ENCODE measurements at regions not wholly inside any gene's neighbourhood (a gene's known extent, or its start where the extent isn't known, plus 50 kb on each side); places are given as distances from the start of the nearest gene placed in this dataset.

- peaks cover 3% of the 10 kb centered on the region for H3K4me1 ChIP-seq (ENCODE audit: low read depth)
- H3K36me3 ChIP-seq, result no peaks in the 10 kb centered on the region
- H3K9me3 ChIP-seq (ENCODE audit: low read depth), result no peaks in the 10 kb centered on the region
- H3K27ac ChIP-seq, result peak overlapping the region; percentile 72
- H3K27me3 ChIP-seq, result no peaks in the 10 kb centered on the region
- no peak overlapping the region for H3K4me3 ChIP-seq
- DNase-seq (ENCODE audit: low read depth in 1 of 2, low spot score in 1 of 2), result peak in 1 of 2 donors; percentile 46
- TF ChIP-seq CTCF (IDR thresholded peaks at IDR 0.05; ENCODE audit: low read depth, low read length), result no peak
Observed at GRCh38 chr2:35651688-35652323, 703.8 kb upstream of the CRIM1 start.

GRCh38 chr2:35614640-35615039, 740.9 kb upstream of the CRIM1 start:
- Histone ChIP-seq H3K27me3 (no peaks in the 10 kb centered on the region), H3K4me3 (no peak overlapping the region), H3K36me3 (no peaks in the 10 kb centered on the region), H3K9me3 (ENCODE audit: low read depth) (no peaks in the 10 kb centered on the region), H3K4me1 (ENCODE audit: low read depth) (no peaks in the 10 kb centered on the region), H3K27ac (no peak overlapping the region)
- no peak for TF ChIP-seq CTCF (IDR thresholded peaks at IDR 0.05; ENCODE audit: low read depth, low read length)
- no peak for DNase-seq (ENCODE audit: low read depth in 1 of 2, low spot score in 1 of 2)

GRCh38 chr2:35606394-35606793, 749.2 kb upstream of the CRIM1 start:
- no peak for DNase-seq (ENCODE audit: low read depth in 1 of 2, low spot score in 1 of 2)
- Histone ChIP-seq H3K36me3 (no peaks in the 10 kb centered on the region), H3K4me3 (no peak overlapping the region), H3K27me3 (no peaks in the 10 kb centered on the region), H3K9me3 (ENCODE audit: low read depth) (no peaks in the 10 kb centered on the region), H3K4me1 (ENCODE audit: low read depth) (no peaks in the 10 kb centered on the region), H3K27ac (no peak overlapping the region)
- no peak for TF ChIP-seq CTCF (IDR thresholded peaks at IDR 0.05; ENCODE audit: low read depth, low read length)

- Histone ChIP-seq H3K27me3 (no peaks in the 10 kb centered on the region), H3K9me3 (ENCODE audit: low read depth) (no peaks in the 10 kb centered on the region), H3K36me3 (no peaks in the 10 kb centered on the region), H3K27ac (no peak overlapping the region), H3K4me1 (ENCODE audit: low read depth) (no peaks in the 10 kb centered on the region), H3K4me3 (no peak overlapping the region)
- no peak for TF ChIP-seq CTCF (IDR thresholded peaks at IDR 0.05; ENCODE audit: low read depth, low read length)
- DNase-seq (ENCODE audit: low read depth in 1 of 2, low spot score in 1 of 2), result no peak
Observed at GRCh38 chr2:35598310-35598709, 757.3 kb upstream of the CRIM1 start.

GRCh38 chr2:35591886-35592285, 763.7 kb upstream of the CRIM1 start:
- Histone ChIP-seq H3K27ac (no peak overlapping the region), H3K4me3 (no peak overlapping the region), H3K9me3 (ENCODE audit: low read depth) (no peaks in the 10 kb centered on the region), H3K27me3 (no peaks in the 10 kb centered on the region), H3K4me1 (ENCODE audit: low read depth) (no peaks in the 10 kb centered on the region), H3K36me3 (no peaks in the 10 kb centered on the region)
- TF ChIP-seq CTCF (IDR thresholded peaks at IDR 0.05; ENCODE audit: low read depth, low read length), result no peak
- no peak for DNase-seq (ENCODE audit: low read depth in 1 of 2, low spot score in 1 of 2)
